Erythroblast (primary cell): ENCODE measurements at regions not wholly inside any gene's neighbourhood (a gene's known extent, or its start where the extent isn't known, plus 50 kb on each side); places are given as distances from the start of the nearest gene placed in this dataset.
"Not testable (repeated sequence)": the region's sequence is repeated elsewhere in the genome, so short reads cannot be mapped to it uniquely, and the experiment has no call there.

Experiments used
- GATA1 ChIP-seq: IDR thresholded peaks from 2 replicates; pipeline ENCODE4 v1.6.1; 2011; ENCODE audit warnings: low read depth, mild to moderate bottlenecking, control low read depth, low read length, moderate library complexity
- POLR2A ChIP-seq: IDR thresholded peaks from 2 replicates; pipeline ENCODE4 v1.6.1; 2011; ENCODE audit warnings: mild to moderate bottlenecking, low read length

DNA sequence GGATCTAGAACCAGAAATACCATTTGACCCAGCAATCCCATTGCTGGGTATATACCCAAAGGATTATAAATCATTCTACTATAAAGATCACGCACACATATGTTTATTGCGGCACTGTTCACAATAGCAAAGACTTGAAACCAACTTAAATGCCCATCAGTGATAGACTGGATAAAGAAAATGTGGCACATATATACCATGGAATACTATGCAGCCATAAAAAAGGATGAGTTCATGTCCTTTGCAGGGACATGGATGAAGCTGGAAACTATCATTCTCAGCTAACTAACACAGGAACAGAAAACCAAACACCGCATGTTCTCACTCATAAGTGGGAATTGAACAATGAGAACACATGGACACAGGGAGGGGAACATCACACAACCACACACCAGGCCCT, 93.2 kb upstream of the MYO3A start:
- TF ChIP-seq POLR2A, GATA1: not testable (repeated sequence)
